ENCODE measurements at regions not wholly inside any gene's neighbourhood (a gene's known extent, or its start where the extent isn't known, plus 50 kb on each side); places are given as distances from the start of the nearest gene placed in this dataset.

DNA sequence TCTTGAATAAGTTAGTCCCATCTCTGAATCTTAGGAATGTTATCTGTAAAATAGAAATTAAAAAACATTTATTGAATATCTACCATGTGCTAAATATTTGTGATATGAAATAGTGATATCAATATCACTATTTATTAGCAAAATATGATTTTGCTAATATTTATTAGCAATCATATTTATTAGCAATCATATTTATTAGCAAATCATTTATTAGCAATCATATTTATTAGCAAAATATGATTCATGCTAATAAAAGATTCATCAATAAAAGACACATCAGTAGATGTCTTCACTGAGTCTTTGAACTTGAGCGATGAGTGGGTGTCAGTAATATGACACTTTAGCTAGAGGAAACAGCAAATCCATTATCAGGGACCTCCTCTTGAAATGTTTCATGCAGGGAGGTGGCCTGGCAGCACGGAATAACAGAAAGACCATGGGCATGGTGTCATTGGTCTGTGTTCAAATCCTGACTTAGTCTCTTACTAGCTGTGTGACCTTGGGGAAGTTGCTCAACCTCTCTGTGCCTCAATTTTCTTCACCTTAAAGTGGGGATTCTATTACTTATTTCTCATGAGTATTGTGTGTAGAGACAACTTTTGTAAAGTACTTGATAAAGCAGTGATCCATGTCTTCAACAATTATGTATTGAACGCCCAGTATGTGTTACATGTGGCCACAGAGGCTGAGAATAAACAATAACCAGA is 456.2 kb upstream of the MEX3C start:
- ATAC-seq (no peak), DNase-seq (ENCODE audit: extremely low read depth in 1 of 4, low spot score in 3 of 4) (no peak), FAIRE-seq (no peak)
- Histone ChIP-seq H3K27me3 (ENCODE audit: control insufficient read depth in 2 of 2, insufficient read depth in 2 of 2, low read length in 2 of 2) (no peaks in the 10 kb centered on the region), H3K79me2 (ENCODE audit: control insufficient read depth, insufficient read depth, low read length) (no peaks in the 10 kb centered on the region), H3K36me3 (ENCODE audit: control insufficient read depth, insufficient read depth, low read length) (no peaks in the 10 kb centered on the region), H3K9me1 (ENCODE audit: control insufficient read depth, insufficient read depth, low read length) (no peaks in the 10 kb centered on the region), H3K9ac (ENCODE audit: insufficient read depth in 1 of 2, low read depth in 2 of 2, low read length in 2 of 2) (no peak overlapping the region), H3K9me3 (replicated peaks; ENCODE audit: control insufficient read depth, insufficient read depth, low read depth, low read length) (no peaks in the 10 kb centered on the region), H3K27ac (ENCODE audit: extremely low read depth, low read depth, low read length) (no peak overlapping the region), H2AFZ (ENCODE audit: low read depth, low read length) (no peak overlapping the region), H3K4me3 (no peak overlapping the region), H3K4me2 (ENCODE audit: insufficient read depth, low read length) (no peak overlapping the region), H4K20me1 (replicated peaks; ENCODE audit: control insufficient read depth, insufficient read depth, low read length) (no peaks in the 10 kb centered on the region), H3K4me1 (replicated peaks in 1 of 2; ENCODE audit: control insufficient read depth in 2 of 2, insufficient read depth in 2 of 2, low read length in 2 of 2) (no peaks in the 10 kb centered on the region)
- ChIA-PET CTCF (ENCODE audit: low intra/inter-chr PET ratio) (no interaction called here), POLR2A (no interaction called here)
- no TSS peak for BruUV-seq (replicated peaks)
- 3% methylated on average over 3 of the region's 3 CpGs for WGBS (ENCODE audit: insufficient coverage, low coverage, missing lambda C conversion rate)
- in situ Hi-C loops (cut with MboI): loop anchor here (25.0 kb wide), 1 partner anchor 541 kb away; no protein-coding TSS in a partner anchor
- intact Hi-C loops (cut with micrococcal nuclease): no loop called here
- TF ChIP-seq, protein P1, sequence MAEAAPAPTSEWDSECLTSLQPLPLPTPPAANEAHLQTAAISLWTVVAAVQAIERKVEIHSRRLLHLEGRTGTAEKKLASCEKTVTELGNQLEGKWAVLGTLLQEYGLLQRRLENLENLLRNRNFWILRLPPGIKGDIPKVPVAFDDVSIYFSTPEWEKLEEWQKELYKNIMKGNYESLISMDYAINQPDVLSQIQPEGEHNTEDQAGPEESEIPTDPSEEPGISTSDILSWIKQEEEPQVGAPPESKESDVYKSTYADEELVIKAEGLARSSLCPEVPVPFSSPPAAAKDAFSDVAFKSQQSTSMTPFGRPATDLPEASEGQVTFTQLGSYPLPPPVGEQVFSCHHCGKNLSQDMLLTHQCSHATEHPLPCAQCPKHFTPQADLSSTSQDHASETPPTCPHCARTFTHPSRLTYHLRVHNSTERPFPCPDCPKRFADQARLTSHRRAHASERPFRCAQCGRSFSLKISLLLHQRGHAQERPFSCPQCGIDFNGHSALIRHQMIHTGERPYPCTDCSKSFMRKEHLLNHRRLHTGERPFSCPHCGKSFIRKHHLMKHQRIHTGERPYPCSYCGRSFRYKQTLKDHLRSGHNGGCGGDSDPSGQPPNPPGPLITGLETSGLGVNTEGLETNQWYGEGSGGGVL (CRISPR knock-in tag; IDR thresholded peaks at IDR 0.05): no peak
- TF ChIP-seq, protein P2, sequence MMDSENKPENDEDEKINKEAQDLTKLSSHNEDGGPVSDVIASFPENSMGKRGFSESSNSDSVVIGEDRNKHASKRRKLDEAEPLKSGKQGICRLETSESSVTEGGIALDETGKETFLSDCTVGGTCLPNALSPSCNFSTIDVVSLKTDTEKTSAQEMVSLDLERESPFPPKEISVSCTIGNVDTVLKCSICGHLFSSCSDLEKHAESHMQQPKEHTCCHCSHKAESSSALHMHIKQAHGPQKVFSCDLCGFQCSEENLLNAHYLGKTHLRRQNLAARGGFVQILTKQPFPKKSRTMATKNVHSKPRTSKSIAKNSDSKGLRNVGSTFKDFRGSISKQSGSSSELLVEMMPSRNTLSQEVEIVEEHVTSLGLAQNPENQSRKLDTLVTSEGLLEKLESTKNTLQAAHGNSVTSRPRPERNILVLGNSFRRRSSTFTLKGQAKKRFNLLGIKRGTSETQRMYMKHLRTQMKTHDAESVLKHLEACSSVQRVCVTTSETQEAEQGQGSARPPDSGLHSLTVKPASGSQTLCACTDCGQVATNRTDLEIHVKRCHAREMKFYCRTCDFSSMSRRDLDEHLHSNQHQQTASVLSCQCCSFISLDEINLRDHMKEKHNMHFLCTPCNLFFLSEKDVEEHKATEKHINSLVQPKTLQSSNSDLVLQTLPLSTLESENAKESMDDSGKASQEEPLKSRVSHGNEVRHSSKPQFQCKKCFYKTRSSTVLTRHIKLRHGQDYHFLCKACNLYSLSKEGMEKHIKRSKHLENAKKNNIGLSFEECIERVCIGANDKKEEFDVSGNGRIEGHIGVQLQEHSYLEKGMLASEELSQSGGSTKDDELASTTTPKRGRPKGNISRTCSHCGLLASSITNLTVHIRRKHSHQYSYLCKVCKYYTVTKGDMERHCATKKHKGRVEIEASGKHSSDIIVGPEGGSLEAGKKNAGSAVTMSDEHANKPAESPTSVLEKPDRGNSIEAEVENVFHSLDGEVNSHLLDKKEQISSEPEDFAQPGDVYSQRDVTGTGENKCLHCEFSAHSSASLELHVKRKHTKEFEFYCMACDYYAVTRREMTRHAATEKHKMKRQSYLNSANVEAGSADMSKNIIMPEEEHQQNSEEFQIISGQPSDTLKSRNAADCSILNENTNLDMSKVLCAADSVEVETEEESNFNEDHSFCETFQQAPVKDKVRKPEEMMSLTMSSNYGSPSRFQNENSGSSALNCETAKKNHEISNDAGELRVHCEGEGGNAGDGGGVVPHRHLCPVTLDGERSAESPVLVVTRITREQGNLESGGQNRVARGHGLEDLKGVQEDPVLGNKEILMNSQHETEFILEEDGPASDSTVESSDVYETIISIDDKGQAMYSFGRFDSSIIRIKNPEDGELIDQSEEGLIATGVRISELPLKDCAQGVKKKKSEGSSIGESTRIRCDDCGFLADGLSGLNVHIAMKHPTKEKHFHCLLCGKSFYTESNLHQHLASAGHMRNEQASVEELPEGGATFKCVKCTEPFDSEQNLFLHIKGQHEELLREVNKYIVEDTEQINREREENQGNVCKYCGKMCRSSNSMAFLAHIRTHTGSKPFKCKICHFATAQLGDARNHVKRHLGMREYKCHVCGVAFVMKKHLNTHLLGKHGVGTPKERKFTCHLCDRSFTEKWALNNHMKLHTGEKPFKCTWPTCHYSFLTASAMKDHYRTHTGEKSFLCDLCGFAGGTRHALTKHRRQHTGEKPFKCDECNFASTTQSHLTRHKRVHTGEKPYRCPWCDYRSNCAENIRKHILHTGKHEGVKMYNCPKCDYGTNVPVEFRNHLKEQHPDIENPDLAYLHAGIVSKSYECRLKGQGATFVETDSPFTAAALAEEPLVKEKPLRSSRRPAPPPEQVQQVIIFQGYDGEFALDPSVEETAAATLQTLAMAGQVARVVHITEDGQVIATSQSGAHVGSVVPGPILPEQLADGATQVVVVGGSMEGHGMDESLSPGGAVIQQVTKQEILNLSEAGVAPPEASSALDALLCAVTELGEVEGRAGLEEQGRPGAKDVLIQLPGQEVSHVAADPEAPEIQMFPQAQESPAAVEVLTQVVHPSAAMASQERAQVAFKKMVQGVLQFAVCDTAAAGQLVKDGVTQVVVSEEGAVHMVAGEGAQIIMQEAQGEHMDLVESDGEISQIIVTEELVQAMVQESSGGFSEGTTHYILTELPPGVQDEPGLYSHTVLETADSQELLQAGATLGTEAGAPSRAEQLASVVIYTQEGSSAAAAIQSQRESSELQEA (IDR thresholded peaks at IDR 0.05; ENCODE audit: low read depth): no peak
- TF ChIP-seq, protein P3, sequence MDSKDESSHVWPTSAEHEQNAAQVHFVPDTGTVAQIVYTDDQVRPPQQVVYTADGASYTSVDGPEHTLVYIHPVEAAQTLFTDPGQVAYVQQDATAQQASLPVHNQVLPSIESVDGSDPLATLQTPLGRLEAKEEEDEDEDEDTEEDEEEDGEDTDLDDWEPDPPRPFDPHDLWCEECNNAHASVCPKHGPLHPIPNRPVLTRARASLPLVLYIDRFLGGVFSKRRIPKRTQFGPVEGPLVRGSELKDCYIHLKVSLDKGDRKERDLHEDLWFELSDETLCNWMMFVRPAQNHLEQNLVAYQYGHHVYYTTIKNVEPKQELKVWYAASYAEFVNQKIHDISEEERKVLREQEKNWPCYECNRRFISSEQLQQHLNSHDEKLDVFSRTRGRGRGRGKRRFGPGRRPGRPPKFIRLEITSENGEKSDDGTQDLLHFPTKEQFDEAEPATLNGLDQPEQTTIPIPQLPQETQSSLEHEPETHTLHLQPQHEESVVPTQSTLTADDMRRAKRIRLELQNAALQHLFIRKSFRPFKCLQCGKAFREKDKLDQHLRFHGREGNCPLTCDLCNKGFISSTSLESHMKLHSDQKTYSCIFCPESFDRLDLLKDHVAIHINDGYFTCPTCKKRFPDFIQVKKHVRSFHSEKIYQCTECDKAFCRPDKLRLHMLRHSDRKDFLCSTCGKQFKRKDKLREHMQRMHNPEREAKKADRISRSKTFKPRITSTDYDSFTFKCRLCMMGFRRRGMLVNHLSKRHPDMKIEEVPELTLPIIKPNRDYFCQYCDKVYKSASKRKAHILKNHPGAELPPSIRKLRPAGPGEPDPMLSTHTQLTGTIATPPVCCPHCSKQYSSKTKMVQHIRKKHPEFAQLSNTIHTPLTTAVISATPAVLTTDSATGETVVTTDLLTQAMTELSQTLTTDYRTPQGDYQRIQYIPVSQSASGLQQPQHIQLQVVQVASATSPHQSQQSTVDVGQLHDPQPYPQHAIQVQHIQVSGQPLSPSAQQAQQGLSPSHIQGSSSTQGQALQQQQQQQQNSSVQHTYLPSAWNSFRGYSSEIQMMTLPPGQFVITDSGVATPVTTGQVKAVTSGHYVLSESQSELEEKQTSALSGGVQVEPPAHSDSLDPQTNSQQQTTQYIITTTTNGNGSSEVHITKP (IDR thresholded peaks at IDR 0.05; ENCODE audit: partially characterized antibody): no peak
- TF ChIP-seq ZNF41 (CRISPR knock-in tag; conservative IDR thresholded peaks at IDR 0.05) (no peak), ETV6 (IDR thresholded peaks at IDR 0.05; ENCODE audit: borderline replicate concordance in 1 of 2, low read depth in 2 of 2, low read length in 1 of 2) (no peak), ETV6 (CRISPR knock-in tag; IDR thresholded peaks at IDR 0.05; ENCODE audit: borderline replicate concordance) (peak; percentile 76; the same call in 1 of the 2 replicates)

All from K562 (cell line).